SK-N-SH treated with all-trans-retinoic acid at 6 μM for 48 hours (cell line): ENCODE measurements at regions not wholly inside any gene's neighbourhood (a gene's known extent, or its start where the extent isn't known, plus 50 kb on each side); places are given as distances from the start of the nearest gene placed in this dataset.

ENCODE experiments used
- ARNTL ChIP-seq: fragments of 450-650 bp; formaldehyde crosslinking; IDR thresholded peaks from 2 replicates; pipeline ENCODE4 v1.5.0; 2020; ENCODE audit warnings: low read depth, mild to moderate bottlenecking, moderate library complexity, borderline replicate concordance
- ESRRG ChIP-seq: fragments of 250-450 bp; sonication (Bioruptor Pico); IDR thresholded peaks from 2 replicates; pipeline ENCODE4 v1.6.1; 2021; ENCODE audit warnings: mild to moderate bottlenecking
- ISL1 ChIP-seq: fragments of 250-450 bp; sonication (Bioruptor Pico); IDR thresholded peaks from 2 replicates; pipeline ENCODE4 v2.1.2; 2022; ENCODE audit warnings: mild to moderate bottlenecking, moderate library complexity
- POU6F1 ChIP-seq: fragments of 250-450 bp; sonication (Bioruptor Pico); IDR thresholded peaks from 2 replicates; pipeline ENCODE4 v1.8.0; 2021; ENCODE audit warnings: low read depth, mild to moderate bottlenecking, moderate library complexity, borderline replicate concordance
- SNAI2 ChIP-seq: fragments of 250-450 bp; sonication (Bioruptor Pico); IDR thresholded peaks from 2 replicates; pipeline ENCODE4 v1.5.0; 2020; ENCODE audit warnings: mild to moderate bottlenecking, moderate library complexity
- TCF4 ChIP-seq: fragments of 250-450 bp; sonication (Bioruptor Pico); IDR thresholded peaks from 2 replicates; pipeline ENCODE4 v1.8.0; 2021; ENCODE audit warnings: mild to moderate bottlenecking, moderate library complexity, borderline replicate concordance
- TSHZ2 ChIP-seq: fragments of 250-450 bp; sonication (Bioruptor Pico); IDR thresholded peaks from 2 replicates; pipeline ENCODE4 v1.5.0; 2020; ENCODE audit warnings: mild to moderate bottlenecking, moderate library complexity
- ZFP3 ChIP-seq: fragments of 250-450 bp; sonication (Bioruptor Pico); IDR thresholded peaks from 2 replicates; pipeline ENCODE4 v1.5.0; 2020; ENCODE audit warnings: mild to moderate bottlenecking, moderate library complexity
- ZFP30 ChIP-seq: fragments of 450-650 bp; formaldehyde crosslinking; IDR thresholded peaks from 2 replicates; pipeline ENCODE4 v1.5.0; 2022; ENCODE audit warnings: mild to moderate bottlenecking, moderate library complexity
- ZNF70 ChIP-seq: fragments of 450-650 bp; formaldehyde crosslinking; IDR thresholded peaks from 2 replicates; pipeline ENCODE4 v1.5.0; 2020; ENCODE audit warnings: mild to moderate bottlenecking, moderate library complexity

- TF ChIP-seq SNAI2 (CRISPR knock-in tag) (no peak), TSHZ2 (no peak), TCF4 (CRISPR knock-in tag) (no peak), ZFP30 (CRISPR knock-in tag) (no peak), POU6F1 (CRISPR knock-in tag) (no peak), ARNTL (CRISPR knock-in tag) (no peak), ISL1 (CRISPR knock-in tag) (no peak), ZFP3 (CRISPR knock-in tag) (no peak), ZNF70 (CRISPR knock-in tag) (no peak), ESRRG (CRISPR knock-in tag) (no peak)
Measured at GRCh38 chr21:41061701-41062100, 106.3 kb upstream of the BACE2 start.
